ENCODE measurements at regions not wholly inside any gene's neighbourhood (a gene's known extent, or its start where the extent isn't known, plus 50 kb on each side); places are given as distances from the start of the nearest gene placed in this dataset.

DNA sequence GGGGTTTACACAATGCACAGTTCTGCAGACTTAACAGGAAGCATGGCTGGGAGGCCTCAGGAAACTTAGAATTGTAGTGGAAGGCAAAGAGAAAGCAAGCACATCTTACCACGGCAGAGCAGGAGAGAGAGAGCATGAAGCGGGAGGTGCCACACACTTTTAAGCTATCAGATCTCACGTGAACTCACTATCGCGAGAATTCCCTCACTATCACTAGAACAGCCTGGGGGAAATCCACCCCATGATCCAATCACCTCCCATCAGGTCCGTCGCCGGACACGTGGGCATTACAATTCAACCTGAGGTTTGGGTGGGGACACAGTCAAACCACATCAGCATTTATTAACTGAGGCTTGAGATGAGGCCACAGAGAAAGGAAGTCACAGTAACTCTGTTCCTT is 326.7 kb downstream of the C16orf95 start:
- H3K36me3 ChIP-seq: no peaks in the 10 kb centered on the region
- no peak for TF ChIP-seq CTCF (IDR thresholded peaks at IDR 0.05)
- H3K27ac ChIP-seq: no peak overlapping the region
- no peaks in the 10 kb centered on the region for H3K9me3 ChIP-seq
- DNase-seq (ENCODE audit: low spot score): no peak
- peaks cover 0 to 23% of the 10 kb centered on the region in 2 donors for H3K4me1 ChIP-seq
- no peak overlapping the region for H3K4me3 ChIP-seq
- no peaks in the 10 kb centered on the region for H3K27me3 ChIP-seq

DNA sequence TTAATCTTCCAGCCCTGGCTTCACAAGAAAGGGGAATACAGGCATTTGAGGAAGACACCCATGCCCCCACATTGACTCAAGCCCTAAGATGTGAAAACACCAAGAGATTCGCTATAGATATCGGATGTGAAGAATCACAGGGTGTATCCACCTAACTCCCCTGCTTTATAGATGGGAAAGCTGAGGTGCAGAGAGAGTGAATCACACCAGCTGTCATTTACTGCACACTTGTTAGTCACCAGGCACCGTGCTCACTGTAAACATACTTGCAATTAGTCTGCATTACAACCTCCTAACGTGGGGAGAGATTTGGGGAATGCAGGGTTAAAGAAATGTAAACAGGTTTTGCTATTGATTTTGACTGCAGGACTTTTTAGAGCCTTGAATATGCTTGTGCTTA is 325.5 kb downstream of the C16orf95 start:
- Histone ChIP-seq H3K4me1 (peaks cover 0 to 23% of the 10 kb centered on the region in 2 donors), H3K4me3 (no peak overlapping the region), H3K9me3 (no peaks in the 10 kb centered on the region), H3K27ac (no peak overlapping the region), H3K27me3 (no peaks in the 10 kb centered on the region), H3K36me3 (no peaks in the 10 kb centered on the region)
- no peak for TF ChIP-seq CTCF (IDR thresholded peaks at IDR 0.05)
- no peak for DNase-seq (ENCODE audit: low spot score)

- H3K27ac ChIP-seq: no peak overlapping the region
- H3K36me3 ChIP-seq: no peaks in the 10 kb centered on the region
- DNase-seq (ENCODE audit: low spot score): no peak
- H3K9me3 ChIP-seq: no peaks in the 10 kb centered on the region
- H3K27me3 ChIP-seq: no peaks in the 10 kb centered on the region
- no peak for TF ChIP-seq CTCF (IDR thresholded peaks at IDR 0.05)
- no peak overlapping the region for H3K4me3 ChIP-seq
- peaks cover 0 to 23% of the 10 kb centered on the region in 2 donors for H3K4me1 ChIP-seq
Measured at GRCh38 chr16:86992587-86992986, 324.6 kb downstream of the C16orf95 start.

GRCh38 chr16:86993426-86994110 is 323.6 kb downstream of the C16orf95 start:
- no peaks in the 10 kb centered on the region for H3K36me3 ChIP-seq
- TF ChIP-seq CTCF (IDR thresholded peaks at IDR 0.05): no peak
- peaks cover 0 to 13% of the 10 kb centered on the region in 2 donors for H3K4me1 ChIP-seq
- H3K27ac ChIP-seq: no peak overlapping the region
- no peaks in the 10 kb centered on the region for H3K9me3 ChIP-seq
- DNase-seq (ENCODE audit: low spot score): no peak
- no peak overlapping the region for H3K4me3 ChIP-seq
- H3K27me3 ChIP-seq: no peaks in the 10 kb centered on the region

GRCh38 chr16:86994215-86994614 is 323.0 kb downstream of the C16orf95 start:
- no peak overlapping the region for H3K4me3 ChIP-seq
- no peak for DNase-seq (ENCODE audit: low spot score)
- no peak overlapping the region for H3K27ac ChIP-seq
- TF ChIP-seq CTCF (IDR thresholded peaks at IDR 0.05): no peak
- H3K27me3 ChIP-seq: no peaks in the 10 kb centered on the region
- H3K4me1 ChIP-seq: peaks cover 0 to 9% of the 10 kb centered on the region in 2 donors
- H3K36me3 ChIP-seq: no peaks in the 10 kb centered on the region
- H3K9me3 ChIP-seq: no peaks in the 10 kb centered on the region

DNA sequence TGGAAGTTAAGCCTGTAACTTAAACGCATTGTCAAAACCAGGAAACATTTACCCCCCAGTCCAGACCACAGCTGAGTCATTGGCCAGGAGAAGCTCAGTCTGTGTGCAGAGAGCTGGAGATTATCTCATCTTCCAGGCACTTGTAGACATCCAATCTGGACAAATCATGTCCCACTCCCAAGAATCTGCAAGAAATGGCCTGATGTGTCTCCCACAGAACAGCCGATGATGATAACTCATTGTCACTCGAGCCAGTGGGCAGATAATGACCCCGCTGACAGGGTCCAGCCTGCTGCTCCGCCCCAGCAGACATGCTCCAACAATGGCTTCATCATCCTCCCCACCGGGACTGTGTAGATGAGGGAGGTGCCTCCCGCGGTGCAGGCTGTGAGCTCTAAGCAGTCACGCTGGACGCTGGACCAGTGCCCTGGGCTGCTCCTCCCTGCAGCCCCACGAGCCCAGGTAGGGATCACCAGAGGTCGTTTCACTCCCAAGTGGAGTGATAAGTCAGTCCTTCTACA is 322.5 kb downstream of the C16orf95 start:
- no peak for TF ChIP-seq CTCF (IDR thresholded peaks at IDR 0.05)
- Histone ChIP-seq H3K27me3 (no peaks in the 10 kb centered on the region), H3K4me1 (peaks cover 0 to 9% of the 10 kb centered on the region in 2 donors), H3K27ac (no peak overlapping the region), H3K4me3 (no peak overlapping the region), H3K9me3 (no peaks in the 10 kb centered on the region), H3K36me3 (no peaks in the 10 kb centered on the region)
- no peak for DNase-seq (ENCODE audit: low spot score)
